GF-D8 (cell line): ENCODE measurements at regions not wholly inside any gene's neighbourhood (a gene's known extent, or its start where the extent isn't known, plus 50 kb on each side); places are given as distances from the start of the nearest gene placed in this dataset.

Experiments used
- DNase-seq: peaks from one replicate; lab custom pipeline; 2025; lab: John Stamatoyannopoulos, UW

DNA sequence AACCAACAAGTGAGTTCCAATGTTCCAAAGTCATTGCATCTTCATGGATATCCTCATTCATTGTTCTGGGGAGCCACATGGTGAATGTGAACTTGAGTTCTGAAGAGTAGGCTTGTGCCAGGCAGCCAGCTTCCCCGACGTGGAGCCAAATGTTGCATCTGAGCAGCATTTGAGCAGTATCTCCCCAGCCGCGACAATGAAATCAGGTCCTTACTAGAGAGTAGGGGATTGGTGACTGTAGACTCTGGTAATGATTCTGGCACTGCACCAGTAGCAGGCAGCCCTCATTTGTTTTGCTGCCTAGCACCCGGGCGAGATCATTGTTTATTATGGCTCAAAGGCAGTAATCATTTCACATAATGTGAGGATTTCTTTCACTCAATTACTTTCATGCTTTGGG lies 451.4 kb upstream of the C9orf72 start:
- DNase-seq: no peak

DNA sequence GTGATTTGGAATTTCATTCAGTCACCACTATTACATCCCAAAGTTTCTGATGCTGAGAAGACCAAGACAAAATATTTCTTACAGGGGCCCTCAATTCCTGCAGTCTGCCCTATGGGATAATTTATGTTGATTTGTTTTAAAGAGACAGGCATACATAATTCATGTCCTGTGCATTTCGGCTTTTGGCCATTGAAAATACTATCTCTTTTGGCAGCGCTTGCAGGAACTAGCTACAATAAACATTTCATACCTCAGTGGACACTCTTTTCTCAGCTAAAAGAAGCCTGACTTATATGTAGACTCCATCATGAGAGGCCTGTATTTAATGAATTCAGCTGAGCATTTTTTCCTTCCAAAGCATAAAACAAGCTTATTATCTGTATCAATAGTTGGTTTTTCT lies 451.9 kb upstream of the C9orf72 start:
- no peak for DNase-seq

DNA sequence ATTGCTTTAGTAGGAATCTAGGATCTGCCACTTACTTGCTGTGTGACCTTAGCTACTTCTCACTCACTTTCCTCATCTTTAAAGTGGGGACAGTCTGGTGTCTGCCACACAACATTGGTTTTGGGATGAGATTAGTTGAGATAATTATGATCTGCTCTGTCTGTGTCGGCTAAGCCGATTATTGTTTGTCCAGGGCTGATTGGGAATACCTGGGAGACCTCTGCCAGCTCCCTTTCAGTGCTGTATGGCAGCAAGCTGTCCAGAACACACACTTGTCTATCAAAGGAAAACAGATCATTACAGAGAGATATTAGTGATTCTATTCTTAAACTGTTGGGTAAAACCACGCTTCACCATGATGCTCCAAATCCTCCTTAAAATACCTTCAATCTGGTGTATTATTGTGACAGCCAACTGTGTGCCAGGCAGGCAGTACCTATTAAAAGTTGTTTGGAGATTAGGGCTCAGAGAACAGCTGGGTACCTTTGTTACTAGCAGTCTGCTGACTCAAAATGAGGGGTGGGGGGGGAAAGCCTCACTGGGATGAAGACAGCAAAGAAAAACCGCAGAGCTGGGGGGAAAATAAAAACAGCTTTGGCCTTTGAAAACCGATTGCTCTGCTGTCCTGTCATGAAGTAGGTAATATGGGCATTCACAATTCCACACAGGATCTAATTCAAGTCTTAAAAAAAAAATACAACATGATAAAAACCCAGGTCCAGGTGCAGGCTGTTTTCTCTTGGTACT lies 458.4 kb upstream of the C9orf72 start:
- no peak for DNase-seq

DNA sequence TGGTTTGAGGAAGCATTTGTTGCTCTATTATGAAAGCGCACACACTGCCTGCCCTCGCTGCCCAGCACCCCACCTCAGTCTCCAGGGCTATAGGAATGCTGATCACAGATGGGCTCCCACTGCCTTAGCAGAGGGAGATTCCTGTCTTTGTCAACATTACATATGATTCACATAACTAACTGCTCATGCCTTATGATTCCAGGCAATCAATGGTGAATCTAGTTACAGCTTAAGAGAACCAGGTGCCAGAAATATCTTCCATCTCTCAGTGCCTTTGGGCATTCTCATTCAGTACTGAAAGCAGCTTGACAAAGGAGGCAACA lies 458.9 kb upstream of the C9orf72 start:
- no peak for DNase-seq

DNA sequence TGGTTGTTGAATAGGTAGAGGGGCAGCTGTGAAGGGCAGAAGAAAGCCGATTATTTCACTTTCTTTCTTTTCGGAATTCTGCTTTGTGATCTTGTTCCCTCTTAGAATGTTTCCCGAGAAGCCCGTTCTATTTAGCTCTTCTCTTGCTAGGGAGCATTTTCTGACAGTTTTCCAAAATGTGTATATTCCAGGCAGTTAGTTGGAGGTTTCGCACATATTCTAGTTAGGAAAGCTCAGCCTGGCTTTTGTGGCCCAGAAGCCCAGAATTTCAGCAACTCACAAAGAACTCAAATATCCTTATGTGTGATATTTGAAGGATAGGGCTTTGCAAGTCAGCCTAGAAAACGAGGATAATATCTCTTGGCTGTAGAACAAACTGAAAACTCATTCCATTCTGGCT lies 461.0 kb upstream of the C9orf72 start:
- DNase-seq: no peak

DNA sequence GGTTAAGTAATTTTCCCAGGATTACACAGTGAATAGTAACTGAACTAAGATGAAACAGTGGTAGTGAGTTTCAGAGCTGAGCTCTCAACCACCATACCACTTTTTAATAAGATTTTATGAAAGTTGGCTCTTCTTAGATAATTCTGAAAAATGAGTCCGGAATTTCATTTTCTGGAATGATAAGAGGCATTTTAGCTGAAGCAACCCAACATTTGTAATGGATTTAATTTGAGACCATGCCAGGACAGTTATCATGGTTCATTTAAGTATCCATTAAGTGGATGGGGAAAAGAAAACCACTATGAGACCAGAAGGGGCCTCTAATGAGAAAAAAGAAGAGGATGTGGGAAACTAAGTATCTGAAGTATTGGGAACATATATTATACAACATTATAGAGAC lies 464.7 kb upstream of the C9orf72 start:
- DNase-seq: no peak

DNA sequence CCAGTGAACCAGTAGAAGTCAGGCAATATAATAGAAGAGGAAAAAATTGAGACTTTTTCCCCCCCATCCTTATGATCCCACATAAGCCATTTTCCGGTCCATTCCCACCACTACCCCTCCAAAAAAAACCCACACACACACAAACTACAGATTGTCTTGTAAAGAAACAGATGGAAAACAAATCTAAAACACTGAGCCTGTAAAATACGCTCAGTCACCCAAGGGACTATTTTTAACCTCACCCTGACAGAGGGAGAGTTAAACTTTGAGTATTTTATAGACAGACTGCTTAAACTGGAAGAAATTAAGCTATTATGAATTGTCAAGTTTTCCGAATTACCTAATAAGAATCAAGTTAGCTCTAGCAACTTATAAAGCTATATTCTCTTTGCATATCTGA lies 471.8 kb upstream of the C9orf72 start:
- no peak for DNase-seq

DNA sequence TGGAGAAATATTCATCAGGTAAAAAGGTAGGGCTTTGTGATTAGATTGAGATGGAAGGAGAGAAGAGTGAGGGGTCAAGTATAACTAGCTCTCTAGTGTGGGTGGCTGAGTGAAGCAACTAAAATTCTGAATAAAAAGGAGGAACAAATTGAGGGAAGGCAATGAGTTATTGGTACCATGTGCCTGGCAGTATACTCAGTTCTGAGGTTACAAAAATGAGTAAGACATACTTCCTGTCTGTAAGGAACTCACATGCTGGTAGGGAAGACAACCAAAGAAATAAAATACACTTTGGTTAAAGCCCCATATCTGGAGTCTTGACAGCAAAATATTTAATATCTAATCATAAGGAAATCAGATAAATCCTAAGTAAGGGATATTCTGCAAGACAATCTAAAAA lies 476.8 kb upstream of the C9orf72 start:
- no peak for DNase-seq

DNA sequence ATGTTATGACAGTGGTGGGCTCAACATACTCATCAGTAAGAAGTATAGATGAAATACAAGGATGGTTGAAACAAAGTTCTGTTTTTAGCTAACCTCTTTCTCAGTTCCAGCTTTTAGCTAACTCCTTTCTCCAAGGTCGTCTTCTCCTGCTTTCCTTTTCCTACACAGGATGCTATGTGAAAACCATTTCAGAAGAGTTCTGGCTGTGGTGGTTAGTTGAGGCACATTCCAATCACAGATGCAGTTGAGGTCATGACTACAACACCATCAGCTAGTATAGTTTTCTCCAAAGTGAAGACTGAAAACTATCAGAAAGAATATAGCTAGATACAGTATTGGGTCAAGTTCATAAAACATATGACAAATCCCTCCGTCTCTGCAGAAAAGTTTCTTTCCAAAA lies 477.7 kb upstream of the C9orf72 start:
- DNase-seq: no peak

DNA sequence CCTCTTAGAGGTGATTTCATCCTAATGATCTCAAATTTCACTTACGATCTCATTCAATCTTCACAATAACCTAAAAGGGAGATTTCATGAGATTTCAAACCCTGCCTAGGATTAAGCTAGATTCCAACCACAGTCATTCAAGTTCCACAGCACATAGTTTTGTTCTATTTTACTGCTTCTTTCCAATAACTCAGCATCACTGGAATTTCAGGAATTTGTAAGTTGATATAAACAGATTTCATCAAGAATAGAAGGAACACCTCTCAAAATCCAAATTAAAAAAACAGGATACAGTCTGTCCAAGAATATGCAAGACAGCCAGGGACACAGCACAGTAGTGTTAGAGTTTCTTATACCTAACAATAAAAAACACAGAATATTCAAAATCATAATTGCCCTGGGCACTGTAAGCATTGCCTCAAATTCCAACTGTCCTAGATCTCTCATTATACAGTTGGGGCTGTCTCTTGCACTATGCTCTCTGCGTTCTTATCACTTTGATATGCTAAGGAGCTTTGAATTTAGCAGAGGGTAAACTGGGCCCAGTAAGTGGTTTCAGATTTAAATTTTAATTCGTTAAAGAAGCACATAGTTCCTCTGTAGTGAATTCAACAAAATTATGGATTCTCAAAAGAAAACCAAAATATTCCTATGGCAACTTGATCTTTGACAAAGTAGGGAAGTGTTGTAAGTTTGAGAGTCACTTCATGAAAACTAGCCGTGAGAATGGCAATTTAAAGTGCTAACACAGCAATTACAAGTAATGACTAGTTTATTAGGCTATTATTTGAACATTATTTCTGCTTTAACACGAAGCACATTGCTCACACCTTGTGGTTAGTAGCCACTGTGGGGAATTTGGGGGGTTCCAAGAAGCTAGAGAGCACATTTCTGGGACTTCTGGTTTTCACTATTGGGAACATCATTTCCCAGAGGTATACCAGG lies 478.6 kb upstream of the C9orf72 start:
- DNase-seq: no peak

DNA sequence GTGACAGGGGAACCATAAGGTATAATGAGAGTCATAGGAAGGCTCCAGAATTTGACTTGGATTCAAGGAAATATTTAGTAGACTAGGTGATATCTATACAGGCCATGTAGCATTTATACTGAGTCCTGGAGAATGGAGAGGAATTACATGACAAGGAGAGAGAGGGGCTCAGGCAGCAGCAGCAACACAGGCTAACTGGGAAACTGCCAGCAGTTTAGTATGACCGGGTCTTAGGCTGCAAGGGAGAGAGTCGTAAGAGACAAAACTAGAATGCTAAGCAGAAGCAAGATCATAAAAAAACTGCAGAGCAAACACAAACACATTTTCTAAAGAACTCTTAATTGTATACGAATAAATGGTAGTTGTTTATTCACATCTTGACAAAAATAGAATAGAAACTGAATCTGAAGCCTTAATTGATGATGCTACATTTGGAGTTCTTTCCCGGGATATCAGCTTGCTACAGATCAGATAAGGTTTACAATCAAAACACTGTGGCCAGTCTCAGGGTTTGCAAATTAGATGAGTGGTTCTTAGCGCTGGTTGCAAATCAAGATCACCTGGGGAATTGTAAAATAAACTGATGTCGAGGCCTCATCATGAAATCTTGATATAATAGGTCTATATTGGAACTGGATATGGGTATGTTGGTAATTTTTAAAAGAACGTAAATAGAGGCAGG lies 480.0 kb upstream of the C9orf72 start:
- no peak for DNase-seq

DNA sequence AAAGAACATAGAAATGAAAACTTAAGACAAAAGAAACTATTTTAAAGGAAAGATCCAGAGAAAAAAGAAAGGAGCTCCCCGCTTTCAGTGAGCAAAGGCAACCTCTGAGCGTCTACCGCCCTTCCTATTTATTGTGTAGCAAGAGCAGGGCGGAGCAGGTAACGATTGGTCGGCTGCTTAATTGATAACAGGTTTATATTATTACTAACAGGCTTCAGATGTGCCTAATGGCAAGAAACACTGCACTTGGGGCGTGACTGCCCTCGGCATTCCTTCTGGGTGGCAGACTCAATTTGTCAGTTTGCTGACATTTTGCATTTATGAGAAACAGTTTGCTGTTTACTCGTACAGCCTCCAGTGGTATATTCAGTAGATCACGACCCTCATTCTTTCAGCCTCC lies 482.7 kb upstream of the C9orf72 start:
- DNase-seq: no peak

DNA sequence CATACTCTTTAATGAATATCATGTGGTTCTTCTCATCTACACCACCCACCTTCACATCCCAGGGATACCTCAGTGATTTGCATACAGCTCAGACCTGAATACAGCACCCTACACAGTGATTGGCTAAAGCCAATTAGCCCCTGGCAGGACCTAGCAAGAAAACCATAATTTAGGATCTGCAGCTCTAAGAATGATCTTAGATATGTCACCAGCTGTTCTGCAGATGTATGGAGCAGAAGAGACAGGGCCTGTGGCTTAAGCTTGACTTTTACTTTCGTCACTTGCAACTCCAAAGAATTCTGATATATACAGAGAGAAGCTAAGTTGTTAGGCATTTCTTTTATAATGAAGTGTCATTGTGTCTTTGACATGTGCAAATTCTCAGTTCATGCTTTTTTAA lies 483.2 kb upstream of the C9orf72 start:
- no peak for DNase-seq

DNA sequence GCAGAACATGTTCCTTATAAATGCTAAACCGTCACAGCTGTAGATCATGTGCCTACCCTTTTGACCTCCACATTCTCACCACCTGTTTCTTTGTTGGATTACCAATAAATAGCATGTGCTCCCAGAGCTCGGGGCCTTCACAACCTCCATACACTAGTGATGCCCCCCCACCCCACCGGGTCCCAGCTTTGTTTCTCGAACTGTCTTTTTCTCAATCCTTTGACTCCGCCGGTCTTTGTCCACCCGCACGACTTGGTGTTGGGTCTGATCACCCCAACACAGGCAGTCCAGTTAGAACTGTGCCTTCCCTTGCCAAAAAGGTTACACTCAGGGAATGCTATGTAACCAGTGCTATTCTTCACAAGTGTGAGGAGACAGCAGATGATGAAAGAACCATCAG lies 485.9 kb upstream of the C9orf72 start:
- no peak for DNase-seq

DNA sequence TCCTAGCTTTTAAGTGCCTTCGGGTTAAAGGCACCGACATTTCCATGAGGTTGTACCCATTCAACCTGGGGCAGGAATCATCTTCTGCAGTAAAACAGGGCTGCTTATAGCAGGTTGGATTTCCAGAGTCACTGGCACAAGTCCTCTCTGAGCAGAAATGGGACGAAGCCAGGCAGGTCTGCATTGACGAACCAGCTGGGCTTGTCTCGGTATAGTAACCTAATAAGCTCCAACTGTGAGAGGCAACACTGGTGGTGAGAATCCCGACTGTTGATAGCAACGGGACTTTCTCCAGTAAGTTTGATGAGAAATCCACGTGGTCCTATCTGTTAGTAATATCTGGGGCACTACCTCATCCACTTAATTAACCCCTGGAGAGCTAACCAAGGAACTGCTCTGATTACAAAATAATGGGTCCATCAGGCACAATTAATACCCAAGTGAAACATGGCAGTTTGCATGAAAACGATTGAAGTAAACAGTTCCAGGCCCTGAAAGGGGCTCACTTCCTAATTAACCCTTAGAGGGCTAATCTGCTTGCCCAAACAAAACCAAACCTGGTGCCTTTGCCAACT lies 491.0 kb upstream of the C9orf72 start:
- no peak for DNase-seq

DNA sequence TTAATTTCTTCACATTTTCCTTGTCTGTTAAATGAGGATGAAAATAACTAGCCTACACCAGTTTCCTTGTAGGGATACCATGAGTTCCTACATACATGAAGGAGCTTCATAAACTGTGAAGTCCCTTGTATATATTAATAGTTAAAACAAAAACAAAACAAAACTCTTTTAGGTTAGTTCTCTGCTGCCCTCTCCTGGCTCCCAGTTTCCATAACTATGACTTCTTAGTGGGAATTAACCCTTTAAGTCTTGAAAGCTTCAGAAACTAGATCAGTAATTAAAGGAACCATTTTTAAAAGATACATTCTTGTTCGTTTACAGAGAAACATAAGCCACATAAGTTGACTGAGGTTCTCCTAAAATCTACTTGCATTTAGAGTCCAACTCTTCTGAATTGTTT lies 500.0 kb upstream of the C9orf72 start:
- DNase-seq: no peak

DNA sequence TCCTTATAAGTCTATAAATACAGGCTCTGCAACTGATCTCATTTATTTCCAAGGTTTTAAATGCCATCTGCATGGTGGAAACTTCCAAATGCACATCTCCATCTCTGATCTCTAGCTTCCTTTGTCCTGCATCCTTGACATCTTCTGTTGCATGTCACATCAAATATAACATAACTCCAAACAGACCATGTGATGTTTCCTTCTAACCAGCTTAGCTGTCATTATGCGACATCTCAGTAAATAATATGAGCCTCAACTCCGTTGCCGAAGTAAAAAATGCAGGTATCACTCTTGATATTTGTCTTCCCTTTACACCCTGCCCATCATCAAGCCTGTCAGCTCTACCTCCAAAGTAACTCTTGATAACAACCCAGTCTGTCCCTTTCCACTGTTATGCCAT lies 506.4 kb upstream of the C9orf72 start:
- DNase-seq: no peak

DNA sequence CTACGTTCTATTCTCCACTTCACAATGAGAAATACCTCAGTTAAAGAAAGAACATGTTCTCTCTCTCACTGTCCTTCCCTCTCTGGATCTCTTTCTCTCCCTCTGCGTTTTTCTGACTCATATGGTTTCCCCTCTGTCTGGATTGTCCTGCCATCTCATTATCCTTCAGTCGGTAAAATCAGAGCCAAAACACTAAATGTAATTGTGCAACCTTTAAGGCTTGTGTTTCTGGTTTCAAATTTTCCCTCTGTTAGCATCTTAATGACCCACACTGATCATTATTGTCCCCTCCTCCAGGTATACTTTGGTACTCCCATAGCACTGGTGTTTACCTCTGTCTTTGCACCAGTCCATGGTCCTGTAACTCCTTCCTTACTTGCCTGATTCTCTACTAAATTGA lies 509.4 kb upstream of the C9orf72 start:
- no peak for DNase-seq

DNA sequence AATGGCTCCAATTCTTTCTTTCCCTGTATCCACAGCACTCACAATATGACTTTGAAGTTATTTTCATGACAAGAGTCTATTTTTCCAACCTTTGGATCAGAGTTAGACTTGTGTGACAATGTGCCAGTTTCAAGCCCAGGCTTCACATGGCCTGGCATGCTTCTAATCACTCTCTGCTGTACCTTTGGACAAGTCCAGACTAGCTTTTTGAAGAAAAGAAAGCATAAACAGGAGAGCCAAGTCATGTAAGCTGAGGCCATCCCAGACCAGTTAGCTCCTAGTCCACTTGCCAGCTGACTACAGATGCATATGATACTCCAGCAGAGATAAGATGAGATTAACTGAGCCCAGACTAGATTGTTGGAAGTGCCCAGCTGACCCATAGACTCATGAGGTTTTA lies 513.6 kb upstream of the C9orf72 start:
- DNase-seq: no peak

DNA sequence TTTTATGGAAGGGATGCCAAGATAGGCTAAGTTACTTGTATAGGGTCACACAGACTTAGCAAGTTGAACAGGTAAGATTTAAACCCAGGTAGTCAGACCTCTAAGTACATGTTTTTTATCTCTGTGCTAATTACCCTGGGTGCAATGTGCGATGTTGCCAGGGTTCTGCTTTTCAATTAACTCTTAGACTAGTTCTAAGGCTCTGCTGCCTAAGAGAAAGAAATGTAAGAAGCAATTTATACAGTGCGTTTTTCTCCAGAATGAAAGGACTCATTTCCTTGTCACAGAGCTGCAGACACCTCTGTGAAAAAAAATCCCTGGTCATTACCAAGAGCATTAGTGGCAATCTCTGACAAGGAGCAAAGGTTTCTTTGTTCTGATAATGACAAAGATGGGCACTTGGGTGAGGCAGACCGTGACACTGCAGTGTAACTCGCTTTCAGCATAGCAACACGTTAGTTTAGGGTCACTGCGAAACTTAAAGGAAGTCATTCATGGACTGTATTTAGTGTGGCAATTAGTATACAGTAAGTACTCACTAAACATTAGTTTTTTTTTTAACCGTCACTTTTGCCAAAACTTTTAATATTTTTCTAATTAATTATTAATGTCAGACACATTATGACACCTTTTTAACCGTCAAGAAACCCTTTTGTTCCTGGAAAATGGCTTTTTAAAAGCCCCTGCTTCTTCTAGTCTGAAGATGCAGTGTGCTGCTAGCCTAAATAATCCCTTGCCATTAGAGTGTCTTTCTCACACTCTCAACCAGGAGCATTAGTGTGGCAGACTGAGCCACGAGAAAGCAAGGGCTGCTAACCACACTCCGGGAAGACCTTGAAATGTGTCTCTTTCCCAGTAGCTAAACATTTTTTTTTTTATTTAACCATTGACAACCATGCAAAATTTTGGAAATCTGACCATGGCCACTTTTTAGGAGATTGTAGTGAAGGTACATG lies 520.0 kb upstream of the C9orf72 start:
- DNase-seq: no peak

DNA sequence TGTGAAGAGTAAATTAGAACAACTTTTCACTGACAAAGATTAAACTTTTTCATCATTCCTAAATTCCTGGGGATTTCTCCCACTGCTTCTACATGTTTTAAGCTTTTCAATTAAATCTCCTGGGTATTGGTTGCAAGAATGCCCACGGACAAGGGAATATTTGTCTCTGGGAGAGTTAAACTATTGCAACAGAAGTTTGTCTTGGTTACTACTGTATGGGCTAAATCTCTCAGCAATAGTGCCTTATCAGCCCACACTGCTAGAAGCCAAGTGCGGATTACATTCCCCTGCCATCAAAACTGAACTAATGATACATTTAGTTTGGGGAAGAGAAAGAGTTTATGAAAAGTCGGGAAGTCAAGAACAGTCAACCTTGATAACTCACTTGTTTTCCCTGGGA lies 528.2 kb upstream of the C9orf72 start:
- no peak for DNase-seq

DNA sequence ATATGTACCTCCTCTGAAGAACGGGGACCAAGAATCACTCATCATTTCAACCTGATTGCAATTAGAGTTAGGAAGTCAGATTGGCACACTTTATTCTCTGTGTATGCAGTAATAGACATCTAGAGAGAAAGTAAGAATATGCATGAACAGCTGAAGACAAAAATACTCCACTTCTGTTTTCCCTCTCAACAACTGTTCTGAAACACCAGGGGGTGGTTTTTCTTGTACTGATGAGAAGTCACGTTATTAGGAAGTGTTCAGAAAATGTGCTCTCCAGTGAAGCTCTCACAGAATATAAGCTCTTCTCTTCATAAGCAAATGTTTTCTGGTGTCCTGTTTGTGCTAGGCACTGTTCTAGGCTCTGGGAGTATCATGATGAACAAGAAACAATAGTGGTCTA lies 531.7 kb upstream of the C9orf72 start:
- DNase-seq: no peak
